GM19397 (cell line): ENCODE measurements at regions not wholly inside any gene's neighbourhood (a gene's known extent, or its start where the extent isn't known, plus 50 kb on each side); places are given as distances from the start of the nearest gene placed in this dataset.

Source experiments
- ATAC-seq: cut with Tn5 transposase; IDR thresholded peaks from one replicate; pipeline ENCODE4 v1.9.1; 2021; ENCODE audit warnings: mild to moderate bottlenecking, moderate library complexity; ENCODE audit not compliant: unreplicated experiment

DNA sequence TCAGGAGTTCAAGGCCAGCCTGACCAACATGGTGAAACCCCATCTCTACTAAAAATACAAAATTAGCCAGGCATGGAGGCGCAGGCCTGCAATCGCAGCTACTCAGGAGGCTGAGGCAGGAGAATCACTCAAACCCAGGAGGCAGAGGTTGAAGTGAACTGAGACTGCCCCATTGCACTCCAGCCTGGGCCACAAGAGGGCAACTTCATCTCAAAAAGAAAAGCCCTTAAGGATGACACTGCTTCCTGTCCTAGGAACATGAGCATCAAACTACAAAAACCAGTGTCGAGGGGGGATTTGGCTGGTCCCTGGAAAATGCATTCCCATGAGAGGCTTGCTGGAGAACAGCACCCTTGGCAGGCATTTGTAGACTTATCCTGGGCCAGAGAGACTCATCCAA, 449.5 kb upstream of the PSMD7 start:
- no peak for ATAC-seq

DNA sequence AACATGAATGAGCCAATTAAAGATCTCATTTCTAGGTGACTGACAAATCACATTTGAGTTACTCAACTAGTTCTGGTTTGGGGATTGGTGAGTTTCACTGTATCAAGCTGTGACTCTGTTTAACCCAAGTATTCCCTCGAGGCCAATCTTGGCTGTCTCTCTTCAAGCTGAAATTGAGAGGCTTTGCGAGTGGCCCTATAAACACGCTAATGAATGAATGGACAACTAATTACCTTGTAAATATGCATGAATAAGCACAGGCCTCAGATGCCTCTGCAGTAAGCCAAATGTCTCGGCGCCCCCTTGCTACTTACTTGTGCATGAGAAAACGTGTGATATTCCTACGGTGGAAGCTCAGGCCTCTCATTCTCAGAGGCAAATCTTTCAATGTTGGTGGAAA, 450.3 kb upstream of the PSMD7 start:
- no peak for ATAC-seq

GRCh38 chr16:73846007-73846330, 450.6 kb upstream of the PSMD7 start:
- no peak for ATAC-seq

DNA sequence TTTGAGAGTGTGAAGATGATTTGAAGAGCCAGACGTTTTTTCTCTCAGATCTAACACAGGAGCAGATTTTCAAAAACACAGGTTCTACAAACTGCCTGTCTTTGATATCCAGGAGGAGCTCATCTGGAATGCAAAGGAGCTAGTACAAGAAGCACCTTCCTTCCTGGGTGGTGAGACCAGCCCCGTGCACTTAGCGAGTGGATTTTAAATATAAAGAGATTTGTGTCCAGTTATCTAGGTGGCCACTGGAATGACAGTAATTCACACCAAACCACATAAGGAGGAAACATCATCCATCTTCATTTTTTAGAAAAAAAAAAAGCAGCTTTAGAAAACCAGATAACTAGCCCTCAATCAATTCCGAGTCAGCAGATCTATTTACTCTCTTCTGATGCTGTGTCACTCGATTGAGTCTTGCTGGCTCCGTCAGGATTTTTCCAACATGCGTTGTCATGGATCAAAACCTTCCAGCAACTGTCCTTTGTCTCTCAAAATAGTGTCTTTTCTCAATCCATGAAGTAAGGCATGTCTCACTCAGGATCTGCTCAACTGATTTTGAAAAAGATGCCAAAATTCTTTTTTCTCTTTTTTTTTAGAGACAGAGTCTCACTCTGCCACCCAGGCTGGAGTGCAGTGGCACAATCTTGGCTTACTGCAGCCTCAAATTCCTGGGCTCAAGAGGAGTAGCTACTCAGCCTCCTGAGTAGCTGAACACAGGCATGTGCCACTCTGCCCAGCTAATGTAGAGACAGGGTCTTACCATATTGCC, 451.2 kb upstream of the PSMD7 start:
- no peak for ATAC-seq

GRCh38 chr16:73840728-73841127, 455.9 kb upstream of the PSMD7 start:
- no peak for ATAC-seq

- ATAC-seq, result no peak
Observed at GRCh38 chr16:73831220-73831619, 465.4 kb upstream of the PSMD7 start.

DNA sequence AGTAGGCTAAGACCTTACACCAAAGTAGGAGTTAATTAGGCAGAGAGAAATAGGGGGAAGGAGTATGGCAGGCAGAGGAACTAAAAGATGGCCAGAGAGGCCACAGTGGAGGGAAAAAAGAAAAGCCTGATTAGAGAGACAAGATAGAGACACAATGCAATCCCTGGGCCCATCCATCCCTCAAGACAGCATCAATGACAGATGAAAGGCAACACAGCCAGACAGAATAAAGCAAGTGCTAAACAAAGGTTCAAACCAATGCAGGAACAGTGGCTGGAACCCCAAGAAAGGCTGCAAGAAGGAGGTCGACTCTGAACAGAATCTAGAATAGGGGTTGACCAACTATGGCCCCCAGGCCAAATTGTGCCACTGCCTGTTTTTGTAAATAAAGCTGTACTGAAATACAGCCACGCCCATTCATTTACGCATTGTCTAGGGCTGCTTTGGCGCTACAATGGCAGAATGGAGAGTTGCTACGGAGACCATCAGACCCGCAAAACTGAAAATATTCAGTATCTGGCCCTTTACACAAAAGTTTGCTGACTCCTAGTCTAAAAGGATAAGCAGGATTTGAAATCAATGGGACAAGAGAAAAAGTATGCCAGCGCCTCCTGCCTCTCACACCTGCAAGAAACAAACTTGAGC, 473.3 kb upstream of the PSMD7 start:
- ATAC-seq, result no peak

DNA sequence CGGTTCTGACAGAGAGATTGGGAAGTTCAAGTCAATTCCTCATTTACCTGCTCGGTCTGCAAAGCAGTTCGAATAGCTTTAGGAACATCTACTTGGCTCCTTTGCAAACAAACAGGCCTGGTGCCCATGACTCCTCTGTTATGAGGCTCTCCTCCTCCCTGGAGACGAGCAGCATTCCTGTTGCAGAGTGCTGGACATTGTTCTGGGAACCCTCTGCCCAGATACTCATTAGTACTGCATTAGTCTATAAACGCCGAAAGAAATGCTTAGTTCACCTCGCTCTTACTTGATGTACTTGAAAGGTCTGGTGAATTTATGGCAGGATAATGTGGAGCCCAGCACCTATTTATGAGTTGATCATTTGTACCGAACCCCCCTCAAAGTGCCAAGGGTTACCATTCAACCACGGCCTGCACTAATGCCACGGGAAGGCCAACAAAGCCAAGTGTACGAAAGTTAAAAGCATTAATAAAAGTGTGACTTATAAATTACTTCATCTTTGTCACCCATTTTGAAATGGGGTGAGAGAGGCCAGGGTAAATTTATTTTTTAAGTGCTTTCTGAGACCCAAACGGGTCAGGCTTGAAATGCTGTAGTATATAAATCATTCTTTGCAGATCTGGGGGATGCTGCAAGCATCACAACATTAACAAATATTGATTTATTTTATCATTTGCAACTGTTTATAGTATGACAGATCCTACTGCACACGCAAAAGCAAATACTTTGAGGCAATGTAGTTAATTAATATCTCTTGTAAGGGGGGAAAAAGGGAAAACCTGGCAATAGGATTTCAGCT, 478.9 kb upstream of the PSMD7 start:
- ATAC-seq, result no peak

DNA sequence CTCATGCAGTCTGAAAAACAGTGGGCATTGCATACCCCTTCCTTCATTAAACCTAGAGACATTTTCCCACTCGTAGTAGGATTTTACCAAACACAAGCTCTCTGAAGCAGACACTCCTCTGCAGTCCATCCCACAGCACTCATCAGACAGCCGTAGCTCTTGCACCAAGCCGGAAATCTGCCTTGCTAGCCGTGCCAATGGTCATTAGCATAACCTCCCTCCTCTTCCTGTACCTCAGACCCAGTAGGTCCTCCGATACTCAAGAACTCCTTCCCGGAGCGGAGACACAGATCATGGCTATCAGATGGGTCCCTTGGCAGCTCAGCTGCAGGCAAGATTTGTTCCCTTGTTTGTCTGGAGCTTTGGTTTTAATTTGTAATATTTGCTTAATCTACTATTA, 483.1 kb upstream of the PSMD7 start:
- ATAC-seq, result no peak

GRCh38 chr16:73804456-73804855, 492.2 kb upstream of the PSMD7 start:
- ATAC-seq, result no peak

- ATAC-seq, result no peak
Observed at GRCh38 chr16:73798471-73798870, 498.1 kb upstream of the PSMD7 start.

DNA sequence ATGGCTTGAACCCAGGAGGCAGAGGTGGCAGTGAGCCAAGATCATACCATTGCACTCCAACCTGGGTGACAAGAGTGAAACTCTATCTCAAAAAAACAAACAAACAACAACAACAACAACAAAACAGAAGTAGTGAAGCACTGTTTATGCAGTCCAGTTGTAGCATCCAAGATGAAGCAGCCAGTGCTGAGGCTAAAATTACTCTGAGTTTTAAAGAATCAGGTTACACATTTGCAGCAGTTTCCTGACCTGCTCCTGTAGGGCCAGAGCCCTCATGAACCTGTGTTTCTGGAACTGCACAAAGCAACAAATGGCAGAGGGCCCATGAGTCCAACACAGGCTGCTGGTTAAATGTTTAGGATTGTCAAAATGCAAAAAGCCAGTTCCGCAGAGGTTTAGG, 499.5 kb upstream of the PSMD7 start:
- no peak for ATAC-seq

DNA sequence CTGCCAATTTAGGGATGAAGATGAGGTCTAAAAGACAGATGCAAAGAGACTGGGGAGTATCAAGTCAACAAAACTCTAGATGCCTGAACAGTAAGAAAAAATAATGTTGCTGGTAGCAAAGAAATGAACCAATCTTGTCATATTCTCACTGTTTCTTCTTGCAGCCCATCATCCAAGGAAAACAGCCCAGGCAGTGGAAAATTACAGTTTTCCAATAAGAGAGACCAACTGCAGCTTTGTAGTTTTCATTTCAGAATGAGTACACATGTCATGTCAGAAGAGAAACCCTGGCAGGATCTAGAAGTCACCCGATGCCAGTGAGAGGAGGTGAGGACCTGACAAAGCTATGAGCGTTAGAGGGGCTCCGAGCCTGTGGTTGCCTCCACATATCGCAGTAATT, 500.4 kb upstream of the PSMD7 start:
- ATAC-seq, result no peak

DNA sequence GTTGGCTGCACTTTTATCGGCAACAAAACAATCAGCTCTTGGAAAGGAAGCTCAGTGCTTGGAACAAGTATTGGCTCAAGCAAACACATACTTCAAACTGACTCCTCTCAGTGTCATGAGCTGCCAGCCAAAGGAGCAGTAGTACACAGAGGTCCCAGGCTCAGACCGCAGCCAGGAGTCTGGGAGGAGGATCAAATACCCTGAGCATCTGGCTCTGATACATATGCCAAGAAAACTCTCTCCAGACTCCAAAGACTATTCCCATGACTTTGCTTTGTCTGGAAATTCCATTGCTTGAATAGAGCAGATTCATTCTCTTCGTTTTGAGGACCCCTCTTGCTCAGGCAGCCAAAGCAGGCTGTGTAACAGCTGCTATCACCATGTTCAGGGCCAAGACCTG, 501.6 kb upstream of the PSMD7 start:
- ATAC-seq, result no peak

DNA sequence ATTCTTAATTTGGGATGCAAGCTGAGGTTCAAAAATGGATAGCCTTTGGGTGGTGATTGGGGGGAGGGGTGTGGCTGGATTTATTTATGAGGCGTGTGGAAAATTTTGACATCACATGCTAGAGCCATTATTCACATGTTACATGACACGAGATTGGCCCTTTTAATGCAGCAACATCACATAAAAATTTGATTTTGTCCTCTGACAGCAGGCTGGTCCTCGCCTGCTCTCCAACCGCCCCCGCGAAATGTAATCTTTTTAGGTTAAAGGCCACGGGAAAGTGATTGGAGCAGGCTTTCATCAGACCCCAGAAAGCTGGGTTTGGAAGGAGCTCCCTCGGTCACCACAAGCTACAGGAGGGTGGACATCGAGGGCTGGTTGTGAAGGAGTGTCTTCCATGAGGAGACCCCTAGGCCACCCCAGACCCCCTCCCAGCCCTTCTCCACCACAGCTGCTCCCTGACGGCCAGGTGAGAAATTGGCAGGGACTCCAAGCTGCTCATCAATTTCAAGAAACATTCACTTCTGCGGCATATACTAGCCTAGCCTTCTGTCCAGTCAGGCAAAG, 502.7 kb upstream of the PSMD7 start:
- ATAC-seq, result no peak

DNA sequence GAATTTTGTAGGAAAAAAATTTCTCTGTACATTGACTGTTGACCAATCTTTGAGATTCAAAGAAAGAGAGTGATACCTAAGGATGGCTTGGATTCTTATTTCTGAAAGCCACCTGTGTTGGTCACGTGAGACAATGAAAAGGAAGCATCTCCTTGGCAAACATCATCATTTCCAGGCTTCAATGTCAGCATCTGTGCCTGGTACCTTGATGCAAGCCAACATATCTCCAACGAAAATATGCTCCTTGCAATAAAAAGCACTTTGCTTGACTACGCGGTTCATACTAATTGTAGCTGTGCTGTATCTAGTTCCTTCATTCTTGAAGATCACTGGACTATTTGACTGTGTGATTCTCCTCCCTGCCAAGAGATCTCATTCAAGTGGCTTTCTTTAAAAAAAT, 503.4 kb upstream of the PSMD7 start:
- ATAC-seq, result no peak

GRCh38 chr16:73792199-73793020, 504.2 kb upstream of the PSMD7 start:
- ATAC-seq, result no peak

- ATAC-seq, result no peak
Observed at GRCh38 chr16:73781297-73781696, 515.3 kb upstream of the PSMD7 start.

- no peak for ATAC-seq
Observed at GRCh38 chr16:73778887-73779286, 517.7 kb upstream of the PSMD7 start.

- no peak for ATAC-seq
Observed at GRCh38 chr16:73775841-73776388, 520.7 kb upstream of the PSMD7 start.
